ENCODE measurements at regions not wholly inside any gene's neighbourhood (a gene's known extent, or its start where the extent isn't known, plus 50 kb on each side); places are given as distances from the start of the nearest gene placed in this dataset.
"Not testable (repeated sequence)": the region's sequence is repeated elsewhere in the genome, so short reads cannot be mapped to it uniquely, and the experiment has no call there.

DNA sequence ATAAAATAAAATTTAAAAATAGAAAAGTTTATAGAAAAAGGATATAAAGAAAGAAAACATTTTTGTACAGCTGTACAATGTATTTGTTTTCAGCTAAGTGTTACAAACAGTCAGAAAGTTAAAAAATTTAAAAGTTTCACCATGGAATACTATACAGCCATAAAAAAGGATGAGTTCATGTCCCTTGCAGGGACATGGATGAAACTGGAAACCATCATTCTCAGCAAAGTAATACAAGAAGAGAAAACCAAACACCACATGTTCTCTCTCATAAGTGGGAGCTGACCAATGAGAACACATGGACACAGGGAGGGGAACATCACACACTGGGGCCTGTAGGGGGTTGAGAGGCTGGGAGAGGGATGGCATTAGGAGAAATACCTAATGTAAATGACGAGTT, 229.9 kb upstream of the MCHR2 start:
- DNase-seq = not testable (repeated sequence)

GRCh38 chr6:100220543-100220942, 226.5 kb upstream of the MCHR2 start:
- no peak for DNase-seq

- no peak for DNase-seq
Measured at GRCh38 chr6:100217225-100218012, 223.4 kb upstream of the MCHR2 start.

DNA sequence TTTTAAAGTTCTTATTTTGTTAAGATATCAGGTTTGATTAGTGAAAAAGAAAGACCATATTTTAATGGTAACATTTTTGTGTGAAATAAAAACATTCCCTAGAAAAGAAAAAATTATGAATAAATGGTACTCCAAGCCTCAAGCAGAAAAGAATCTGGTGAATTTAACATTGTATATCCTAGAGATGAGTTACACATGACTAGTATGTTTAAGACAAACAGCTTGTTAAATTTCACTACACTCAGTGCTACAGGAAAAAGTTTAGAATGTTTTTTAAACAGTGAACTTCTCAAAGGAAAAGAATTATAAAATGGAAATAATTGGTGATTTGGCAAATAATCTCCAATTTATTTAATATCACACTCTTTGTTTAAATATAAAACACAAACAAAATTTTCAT, 222.7 kb upstream of the MCHR2 start:
- DNase-seq = no peak

DNA sequence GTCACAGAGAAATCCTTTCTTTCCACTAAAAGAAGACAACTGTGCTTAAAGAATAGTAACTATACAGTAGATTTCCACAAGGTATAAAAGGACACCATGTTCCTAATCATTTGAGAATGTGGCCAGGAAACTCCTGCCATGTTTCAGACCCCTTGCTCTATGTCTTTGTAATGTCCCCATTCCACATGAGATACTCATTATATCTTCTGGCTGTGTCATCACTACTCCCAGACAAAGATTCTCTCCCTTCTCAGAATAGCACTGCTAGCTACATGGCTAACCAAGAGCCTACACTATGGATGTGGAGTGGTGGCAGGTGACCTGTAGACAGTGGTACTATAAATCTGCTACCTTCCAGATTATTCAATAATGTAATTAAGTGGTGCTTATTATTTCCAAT, 218.1 kb upstream of the MCHR2 start:
- DNase-seq = no peak

- no peak for DNase-seq
Measured at GRCh38 chr6:100210137-100211117, 216.4 kb upstream of the MCHR2 start.

DNA sequence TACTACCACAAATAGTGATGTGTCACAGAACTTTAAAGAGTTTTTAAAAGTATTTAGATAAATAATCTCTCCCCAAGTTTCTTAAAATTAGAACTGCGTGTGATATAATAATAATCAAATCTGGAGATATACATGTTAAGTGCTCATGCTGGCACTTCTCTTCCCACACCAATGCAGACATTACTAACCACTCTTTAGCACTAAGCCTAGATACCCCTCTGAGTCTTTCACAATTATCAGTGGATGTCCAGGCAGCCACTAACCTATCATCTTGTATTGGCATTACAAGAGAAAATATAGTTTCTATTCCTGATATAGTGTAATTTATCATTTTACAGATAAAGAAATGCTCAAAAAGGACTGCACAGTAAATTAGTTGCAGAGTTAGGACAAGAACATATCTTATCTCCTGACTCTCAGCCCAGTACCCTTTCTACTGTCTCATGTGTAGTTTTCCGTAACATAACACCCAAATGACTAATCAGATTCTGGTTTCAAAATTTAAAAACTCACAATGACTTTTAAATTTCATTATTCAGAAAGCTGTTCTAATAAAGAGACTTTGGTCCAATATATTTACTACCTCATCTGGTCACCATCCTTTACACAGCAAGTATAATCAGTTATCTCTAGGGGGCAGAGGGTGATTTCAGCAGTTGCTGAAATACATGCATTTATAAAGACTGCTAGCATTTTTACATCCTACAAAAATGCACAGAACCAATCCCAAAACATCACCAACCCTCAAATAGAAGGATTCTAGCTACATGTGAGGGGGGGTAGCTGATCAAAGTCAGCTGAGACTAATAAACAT, 215.5 kb upstream of the MCHR2 start:
- DNase-seq = no peak

DNA sequence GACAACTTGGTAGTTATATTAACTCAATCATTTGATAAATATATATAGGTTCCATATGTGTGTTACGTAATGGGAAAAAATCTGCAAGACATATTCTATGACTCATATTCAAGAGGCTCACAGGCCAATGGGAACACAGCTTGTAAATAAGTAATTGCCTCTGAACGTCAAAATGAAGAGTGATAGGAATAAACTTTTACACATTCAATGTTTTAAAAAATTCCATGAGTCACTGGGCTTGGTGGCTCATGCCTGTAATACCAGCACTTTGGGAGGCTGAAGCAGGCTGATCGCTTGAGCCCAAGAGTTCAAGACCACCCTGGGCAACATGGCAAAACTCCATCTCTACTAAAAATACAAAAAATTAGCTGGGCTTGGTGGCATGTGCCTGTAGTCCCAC, 209.4 kb upstream of the MCHR2 start:
- DNase-seq = peak; percentile 31 to 74

- DNase-seq = peak; percentile 56 to 82
Measured at GRCh38 chr6:100202417-100203194, 208.6 kb upstream of the MCHR2 start.

DNA sequence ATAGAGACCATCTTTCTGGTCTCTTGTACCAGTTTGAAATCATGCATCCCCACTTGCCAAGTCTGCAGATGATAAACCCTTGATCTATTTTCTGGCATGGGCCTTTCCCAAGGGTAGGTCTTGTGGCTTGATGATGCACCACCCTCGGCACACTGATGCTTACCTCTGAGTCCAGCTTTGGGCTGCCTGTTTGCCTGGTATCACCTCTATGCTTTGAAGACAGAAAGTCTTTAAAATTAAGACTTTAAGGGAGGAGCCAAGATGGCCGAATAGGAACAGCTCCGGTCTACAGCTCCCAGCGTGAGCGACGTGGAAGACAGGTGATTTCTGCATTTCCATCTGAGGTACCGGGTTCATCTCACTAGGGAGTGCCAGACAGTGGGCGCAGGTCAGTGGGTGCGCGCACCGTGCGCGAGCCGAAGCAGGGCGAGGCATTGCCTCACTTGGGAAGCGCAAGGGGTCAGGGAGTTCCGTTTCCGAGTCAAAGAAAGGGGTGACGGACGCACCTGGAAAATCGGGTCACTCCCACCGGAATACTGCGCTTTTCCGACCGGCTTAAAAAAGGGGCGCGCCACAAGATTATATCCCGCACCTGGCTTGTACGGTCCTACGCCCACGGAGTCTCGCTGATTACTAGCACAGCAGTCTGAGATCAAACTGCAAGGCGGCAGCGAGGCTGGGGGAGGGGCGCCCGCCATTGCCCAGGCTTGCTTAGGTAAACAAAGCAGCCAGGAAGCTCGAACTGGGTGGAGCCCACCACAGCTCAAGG, 202.4 kb upstream of the MCHR2 start:
- not testable (repeated sequence) for DNase-seq

DNA sequence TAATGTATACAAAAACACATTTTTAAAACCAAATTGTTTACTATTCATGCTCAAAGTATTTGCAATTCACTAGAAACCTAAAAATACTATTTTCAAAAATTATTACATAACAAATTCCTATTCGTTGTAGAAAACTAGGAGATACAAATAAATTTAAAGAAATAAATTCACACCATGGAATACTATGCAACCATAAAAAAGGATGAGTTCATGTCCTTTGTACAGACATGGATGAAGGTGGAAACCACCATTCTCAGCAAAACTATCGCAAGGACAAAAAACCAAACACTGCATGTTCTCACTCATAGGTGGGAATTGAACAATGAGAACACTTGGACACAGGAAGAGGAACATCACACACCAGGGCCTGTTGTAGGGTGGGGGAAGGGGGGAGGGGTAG, 201.2 kb upstream of the MCHR2 start:
- not testable (repeated sequence) for DNase-seq

DNA sequence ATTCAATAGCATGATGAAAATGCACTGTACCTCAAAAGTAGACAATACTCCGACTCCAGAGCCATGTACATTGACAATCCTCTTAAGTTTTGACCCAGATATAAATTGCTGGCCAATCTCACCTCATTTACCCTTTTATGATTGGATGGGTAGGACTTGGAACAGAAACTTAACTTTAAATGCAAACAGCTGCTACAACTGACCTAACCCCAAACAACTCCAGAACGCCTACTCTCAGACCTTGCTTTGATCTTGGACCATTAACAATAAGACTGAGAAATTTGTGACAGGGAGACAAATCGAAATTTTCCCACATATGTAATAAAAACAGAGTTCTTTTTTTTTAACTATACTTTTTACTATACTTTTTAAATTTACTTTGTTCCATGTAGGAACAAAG, 200.5 kb upstream of the MCHR2 start:
- DNase-seq = no peak

- DNase-seq = no peak
Measured at GRCh38 chr6:100188754-100189153, 194.7 kb upstream of the MCHR2 start.

DNA sequence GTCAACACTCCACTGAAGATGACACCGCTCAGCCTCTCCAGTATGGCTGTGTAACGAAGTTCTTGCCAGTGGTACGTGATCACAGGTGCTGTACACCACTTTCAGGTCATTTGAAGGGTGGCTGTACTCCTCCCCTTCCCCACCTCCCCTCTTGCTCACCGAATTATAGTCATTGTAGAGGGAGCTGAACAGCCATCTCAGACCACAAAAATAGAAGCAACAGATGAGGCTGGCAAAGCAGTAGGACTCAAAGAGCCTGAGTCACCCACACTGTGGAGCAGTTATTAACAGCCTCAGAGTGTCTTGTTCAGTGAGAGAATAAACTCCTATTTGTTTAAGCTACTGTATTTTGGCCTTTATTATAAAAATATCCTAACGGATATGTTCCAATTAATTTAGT, 192.5 kb upstream of the MCHR2 start:
- no peak for DNase-seq

DNA sequence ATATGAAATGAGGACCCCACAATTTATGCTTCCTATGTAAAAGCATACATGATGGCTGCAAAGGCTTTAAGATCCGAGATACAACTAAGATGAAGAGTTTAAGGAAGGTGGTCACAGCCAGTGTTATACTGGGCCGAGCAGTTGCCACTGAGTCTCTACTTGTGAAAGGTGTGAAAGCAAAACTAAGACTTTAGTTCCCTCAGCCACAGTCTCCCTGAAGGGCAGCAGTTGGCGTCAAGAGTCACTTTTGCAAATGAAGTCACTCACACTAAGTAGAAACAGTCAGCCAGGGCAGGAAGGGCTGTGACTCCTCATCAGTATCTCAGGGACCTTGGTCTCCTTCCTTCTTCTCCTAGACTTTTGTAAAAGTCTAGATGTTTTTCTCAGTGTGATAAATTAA, 191.6 kb upstream of the MCHR2 start:
- no peak for DNase-seq

DNA sequence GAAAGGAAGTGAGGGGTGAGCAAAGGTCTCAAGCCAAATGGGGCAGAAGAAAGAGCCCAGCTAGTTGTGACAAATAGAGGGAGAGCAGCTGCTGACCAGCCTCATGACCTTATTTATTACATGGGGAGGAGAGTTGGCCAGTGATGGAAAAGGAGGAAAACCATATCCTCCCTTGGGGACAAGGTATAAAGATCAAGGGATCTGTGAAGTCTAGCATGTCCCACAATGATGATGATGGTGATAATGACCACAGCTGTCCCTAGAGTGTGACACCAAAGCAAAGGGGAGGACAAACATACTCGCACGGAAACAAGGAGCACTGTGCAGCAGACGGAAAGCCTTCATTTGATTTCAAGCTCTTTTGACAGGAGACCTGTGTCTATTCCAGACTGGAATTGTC, 190.4 kb upstream of the MCHR2 start:
- no peak for DNase-seq

- no peak for DNase-seq
Measured at GRCh38 chr6:100182313-100182712, 188.3 kb upstream of the MCHR2 start.

- DNase-seq = no peak
Measured at GRCh38 chr6:100181309-100181708, 187.3 kb upstream of the MCHR2 start.

- DNase-seq = no peak
Measured at GRCh38 chr6:100179576-100179975, 185.6 kb upstream of the MCHR2 start.

- DNase-seq = no peak
Measured at GRCh38 chr6:100177956-100178355, 183.9 kb upstream of the MCHR2 start.

GRCh38 chr6:100176951-100177710, 183.1 kb upstream of the MCHR2 start:
- DNase-seq = no peak

Data from SW 1271 (cell line).